ENCODE measurements at regions not wholly inside any gene's neighbourhood (a gene's known extent, or its start where the extent isn't known, plus 50 kb on each side); places are given as distances from the start of the nearest gene placed in this dataset.

GRCh38 chr4:41838590-41838989 is 90.1 kb upstream of the PHOX2B start:
- no peaks in the 10 kb centered on the region for H3K4me1 ChIP-seq
- no peak for DNase-seq
- H3K9me3 ChIP-seq: no peaks in the 10 kb centered on the region
- intact Hi-C loops (cut with DNase I): no loop called here
- ATAC-seq: no peak
- no peak overlapping the region for H3K27ac ChIP-seq
- H3K27me3 ChIP-seq (ENCODE audit: low read depth): peaks cover 14% of the 10 kb centered on the region
- no peaks in the 10 kb centered on the region for H3K36me3 ChIP-seq
- no peak overlapping the region for H3K4me3 ChIP-seq
- no peak for TF ChIP-seq CTCF (IDR thresholded peaks at IDR 0.05)

- H3K4me1 ChIP-seq: no peaks in the 10 kb centered on the region
- H3K4me3 ChIP-seq: no peak overlapping the region
- ATAC-seq (no peak), DNase-seq (no peak)
- H3K36me3 ChIP-seq: no peaks in the 10 kb centered on the region
- no peak for TF ChIP-seq CTCF (IDR thresholded peaks at IDR 0.05)
- H3K27ac ChIP-seq: no peak overlapping the region
- intact Hi-C loops (cut with DNase I): no loop called here
- no peaks in the 10 kb centered on the region for H3K9me3 ChIP-seq
- peaks cover 12% of the 10 kb centered on the region for H3K27me3 ChIP-seq (ENCODE audit: low read depth)
Measured at GRCh38 chr4:41835321-41835995, 86.9 kb upstream of the PHOX2B start.

GRCh38 chr4:41832961-41833360 is 84.4 kb upstream of the PHOX2B start:
- H3K36me3 ChIP-seq: no peaks in the 10 kb centered on the region
- H3K27ac ChIP-seq: no peak overlapping the region
- intact Hi-C loops (cut with DNase I): no loop called here
- DNase-seq (no peak), ATAC-seq (no peak)
- TF ChIP-seq CTCF (IDR thresholded peaks at IDR 0.05): no peak
- peaks cover 4% of the 10 kb centered on the region for H3K27me3 ChIP-seq (ENCODE audit: low read depth)
- no peak overlapping the region for H3K4me3 ChIP-seq
- H3K4me1 ChIP-seq: no peaks in the 10 kb centered on the region
- H3K9me3 ChIP-seq: no peaks in the 10 kb centered on the region

- no peaks in the 10 kb centered on the region for H3K36me3 ChIP-seq
- H3K4me1 ChIP-seq: no peaks in the 10 kb centered on the region
- intact Hi-C loops (cut with DNase I): no loop called here
- H3K27me3 ChIP-seq (ENCODE audit: low read depth): peaks cover 4% of the 10 kb centered on the region
- H3K9me3 ChIP-seq: no peaks in the 10 kb centered on the region
- ATAC-seq: no peak
- DNase-seq: no peak
- H3K27ac ChIP-seq: no peak overlapping the region
- no peak overlapping the region for H3K4me3 ChIP-seq
- TF ChIP-seq CTCF (IDR thresholded peaks at IDR 0.05): no peak
Measured at GRCh38 chr4:41822325-41822724, 73.8 kb upstream of the PHOX2B start.

GRCh38 chr4:41820473-41820872 is 71.9 kb upstream of the PHOX2B start:
- Histone ChIP-seq H3K27me3 (ENCODE audit: low read depth) (peaks cover 4% of the 10 kb centered on the region), H3K36me3 (no peaks in the 10 kb centered on the region), H3K9me3 (no peaks in the 10 kb centered on the region), H3K27ac (no peak overlapping the region), H3K4me3 (no peak overlapping the region), H3K4me1 (no peaks in the 10 kb centered on the region)
- DNase-seq: no peak
- ATAC-seq: no peak
- no peak for TF ChIP-seq CTCF (IDR thresholded peaks at IDR 0.05)
- intact Hi-C loops (cut with DNase I): no loop called here

Measured in lower lobe of right lung (tissue), 2 donors.